Epithelial cell of esophagus (primary cell): ENCODE measurements at regions not wholly inside any gene's neighbourhood (a gene's known extent, or its start where the extent isn't known, plus 50 kb on each side); places are given as distances from the start of the nearest gene placed in this dataset.
A peak's percentile ranks its signal among the peaks of the same experiment; 100 is the strongest.

Source experiments
- DNase-seq: peaks from one replicate; pipeline ENCODE4 v3.0.0; 2010; ENCODE audit warnings: low read depth
- H3K4me3 ChIP-seq: 2 replicates; pipeline ENCODE4 v1.5.1; 2011; ENCODE audit warnings: mild to moderate bottlenecking, low read length, control low read depth
- TF ChIP-seq, protein P1 (sequence below): IDR thresholded peaks from 2 replicates; pipeline ENCODE4 v1.5.1; 2011; ENCODE audit warnings: low read depth, mild to moderate bottlenecking, low read length, control low read depth, inconsistent platforms; ENCODE audit not compliant: insufficient read depth; ENCODE audit errors: missing control alignments

- peak; percentile 41 for DNase-seq
- TF ChIP-seq, protein P1, sequence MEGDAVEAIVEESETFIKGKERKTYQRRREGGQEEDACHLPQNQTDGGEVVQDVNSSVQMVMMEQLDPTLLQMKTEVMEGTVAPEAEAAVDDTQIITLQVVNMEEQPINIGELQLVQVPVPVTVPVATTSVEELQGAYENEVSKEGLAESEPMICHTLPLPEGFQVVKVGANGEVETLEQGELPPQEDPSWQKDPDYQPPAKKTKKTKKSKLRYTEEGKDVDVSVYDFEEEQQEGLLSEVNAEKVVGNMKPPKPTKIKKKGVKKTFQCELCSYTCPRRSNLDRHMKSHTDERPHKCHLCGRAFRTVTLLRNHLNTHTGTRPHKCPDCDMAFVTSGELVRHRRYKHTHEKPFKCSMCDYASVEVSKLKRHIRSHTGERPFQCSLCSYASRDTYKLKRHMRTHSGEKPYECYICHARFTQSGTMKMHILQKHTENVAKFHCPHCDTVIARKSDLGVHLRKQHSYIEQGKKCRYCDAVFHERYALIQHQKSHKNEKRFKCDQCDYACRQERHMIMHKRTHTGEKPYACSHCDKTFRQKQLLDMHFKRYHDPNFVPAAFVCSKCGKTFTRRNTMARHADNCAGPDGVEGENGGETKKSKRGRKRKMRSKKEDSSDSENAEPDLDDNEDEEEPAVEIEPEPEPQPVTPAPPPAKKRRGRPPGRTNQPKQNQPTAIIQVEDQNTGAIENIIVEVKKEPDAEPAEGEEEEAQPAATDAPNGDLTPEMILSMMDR, result no peak
- no peak overlapping the region for H3K4me3 ChIP-seq
These were observed 638.5 kb upstream of the FAM241A start for GRCh38 chr4:111506706-111507105.

GRCh38 chr4:111510535-111510934 lies 634.7 kb upstream of the FAM241A start:
- TF ChIP-seq, protein P1, result no peak
- DNase-seq, result peak; percentile 41
- H3K4me3 ChIP-seq, result no peak overlapping the region

- peak; percentile 84 for DNase-seq
- TF ChIP-seq, protein P1, result no peak
- no peak overlapping the region for H3K4me3 ChIP-seq
These were observed 633.0 kb upstream of the FAM241A start for GRCh38 chr4:111512081-111512783.

DNA sequence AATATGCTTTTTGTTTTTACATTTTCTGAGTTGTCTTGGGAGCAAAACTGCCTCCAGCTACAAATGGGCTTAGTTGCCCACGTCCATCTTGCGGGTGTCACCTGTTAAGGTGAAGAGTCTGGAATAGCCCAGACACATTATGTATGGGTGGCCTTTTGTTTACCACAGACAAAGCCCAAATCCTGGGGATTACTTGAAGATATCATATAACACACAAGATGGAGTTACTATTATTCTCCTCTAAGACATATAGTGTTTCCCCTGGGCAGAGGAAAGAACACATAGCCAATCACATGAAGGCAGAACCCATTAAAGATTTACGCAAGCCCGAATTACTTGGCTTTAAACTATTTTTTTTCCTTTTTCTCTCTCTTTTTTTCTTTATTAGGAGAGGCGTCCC lies 625.6 kb upstream of the FAM241A start:
- TF ChIP-seq, protein P1, result no peak
- no peak for DNase-seq
- H3K4me3 ChIP-seq, result no peak overlapping the region

DNA sequence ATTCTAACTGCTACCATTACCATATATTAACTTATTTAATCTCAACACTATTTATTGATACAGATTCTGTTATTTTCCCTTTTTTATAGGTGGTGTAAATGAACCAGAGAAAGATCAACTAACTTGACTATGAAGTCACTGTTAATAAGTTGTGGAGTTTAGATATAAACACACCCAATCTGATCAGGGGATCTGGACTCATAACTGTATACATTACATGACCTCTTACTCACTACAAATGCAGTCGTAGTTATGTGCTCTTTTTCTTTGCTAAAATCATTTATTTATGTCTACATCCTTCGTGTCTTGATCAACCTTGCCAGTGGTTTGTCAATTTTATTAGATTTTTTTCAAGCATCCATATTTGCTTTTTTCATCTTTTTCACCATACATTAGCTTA lies 614.8 kb upstream of the FAM241A start:
- DNase-seq, result no peak
- no peak overlapping the region for H3K4me3 ChIP-seq
- TF ChIP-seq, protein P1, result no peak

DNA sequence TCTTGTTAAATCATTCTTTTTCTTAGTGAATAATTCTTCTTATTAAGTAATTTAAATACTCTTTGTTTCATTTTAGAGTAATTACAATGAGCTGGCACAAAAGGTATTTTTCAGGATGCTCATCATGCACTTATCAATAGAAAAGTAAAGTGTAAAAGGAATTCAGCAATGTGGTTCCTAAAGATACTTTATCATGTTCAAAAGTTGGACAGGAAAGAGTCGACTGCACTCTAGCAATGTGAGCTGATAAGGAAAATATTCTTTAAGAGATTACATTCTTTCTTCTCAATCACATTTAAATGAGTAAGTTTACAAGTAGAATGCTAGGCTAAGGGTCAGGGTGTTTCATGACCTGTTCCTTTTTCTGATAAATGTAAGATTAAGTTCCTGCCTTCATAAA lies 609.5 kb upstream of the FAM241A start:
- no peak overlapping the region for H3K4me3 ChIP-seq
- TF ChIP-seq, protein P1, result no peak
- no peak for DNase-seq

DNA sequence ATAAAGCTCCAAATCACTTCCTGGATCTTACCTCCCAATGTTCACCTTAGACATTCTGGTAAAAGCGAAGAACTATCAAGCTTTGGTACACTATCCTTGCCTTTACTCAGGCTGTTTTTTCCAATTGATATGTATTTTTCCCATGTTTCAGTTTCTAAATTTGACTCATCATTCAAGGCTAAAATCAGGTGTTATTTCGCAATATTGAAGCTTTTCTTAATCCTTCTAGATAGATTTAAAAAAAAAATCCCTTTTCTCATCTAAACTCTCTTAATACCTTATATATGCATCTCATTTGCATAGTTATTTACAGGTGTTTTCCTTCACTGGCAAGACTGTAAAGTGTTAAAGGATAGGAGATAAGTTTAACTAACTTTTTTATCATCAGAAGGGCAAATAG lies 608.1 kb upstream of the FAM241A start:
- TF ChIP-seq, protein P1, result no peak
- no peak for DNase-seq
- no peak overlapping the region for H3K4me3 ChIP-seq
